NCI-H82 treated with DMSO at 0.1 percent for 48 hours (cell line): ENCODE measurements at regions not wholly inside any gene's neighbourhood (a gene's known extent, or its start where the extent isn't known, plus 50 kb on each side); places are given as distances from the start of the nearest gene placed in this dataset.
"Not testable (repeated sequence)": the region's sequence is repeated elsewhere in the genome, so short reads cannot be mapped to it uniquely, and the experiment has no call there.

Experiments
- DNase-seq: peaks from one replicate; lab custom pipeline; 2025; ENCODE audit not compliant: unreplicated experiment; lab: John Stamatoyannopoulos, UW

DNA sequence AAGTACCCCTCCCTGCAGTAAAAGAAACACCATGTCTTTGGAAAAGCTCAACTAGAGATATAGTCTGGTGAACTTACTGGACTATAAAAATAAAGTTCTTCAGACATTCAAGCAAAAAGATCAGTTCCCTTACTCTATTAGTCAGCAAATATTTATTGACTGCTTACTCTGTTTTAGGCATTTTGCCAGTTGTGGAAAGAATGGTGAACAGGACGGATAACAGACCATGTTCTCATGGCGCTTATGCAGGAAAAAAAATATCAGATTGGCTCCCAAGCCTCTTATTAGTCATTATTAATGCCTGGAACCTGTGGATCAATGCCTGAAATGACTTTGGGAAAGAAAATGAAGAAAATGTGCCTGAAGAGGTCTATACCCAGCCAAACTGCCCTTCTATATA lies 282.2 kb upstream of the EPHA7 start:
- no peak for DNase-seq

DNA sequence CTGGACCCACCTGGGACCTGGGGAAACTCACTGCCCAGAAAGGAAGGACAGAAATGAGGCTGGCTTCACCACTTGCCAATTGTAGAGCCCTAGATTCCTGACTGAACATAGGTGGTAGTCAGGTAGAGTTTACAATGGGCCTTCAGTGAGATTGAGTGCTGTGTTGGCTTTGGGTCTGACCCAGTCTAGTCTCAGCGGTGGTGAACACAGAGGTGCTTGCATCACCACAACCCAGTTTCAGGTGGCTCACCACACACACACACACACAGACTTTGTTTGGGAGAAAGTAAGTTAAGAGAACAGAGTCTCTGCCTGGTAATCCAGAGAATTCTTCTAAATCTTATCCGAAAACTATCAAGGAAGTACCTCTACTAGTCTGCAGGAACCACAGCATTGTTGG lies 266.1 kb upstream of the EPHA7 start:
- DNase-seq, result no peak

DNA sequence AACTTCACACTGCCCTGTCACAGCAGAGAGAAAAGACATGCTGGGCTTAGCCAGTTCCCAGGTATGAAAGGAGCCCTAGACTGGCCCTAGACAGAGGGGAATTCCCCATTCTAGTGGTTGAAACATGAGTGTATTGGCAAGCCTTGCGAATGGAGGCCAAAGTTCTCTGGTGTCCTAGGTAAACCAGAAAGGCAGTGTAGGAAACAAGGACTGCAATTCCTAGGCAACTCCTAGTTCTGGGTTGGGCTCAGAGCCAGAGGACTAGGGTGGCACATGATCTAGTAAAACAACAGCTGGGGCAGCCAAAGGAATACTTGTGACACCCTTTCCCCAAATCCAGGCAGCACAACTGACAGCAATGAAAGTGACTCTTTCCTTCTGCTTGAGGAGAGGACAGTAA lies 265.0 kb upstream of the EPHA7 start:
- no peak for DNase-seq

DNA sequence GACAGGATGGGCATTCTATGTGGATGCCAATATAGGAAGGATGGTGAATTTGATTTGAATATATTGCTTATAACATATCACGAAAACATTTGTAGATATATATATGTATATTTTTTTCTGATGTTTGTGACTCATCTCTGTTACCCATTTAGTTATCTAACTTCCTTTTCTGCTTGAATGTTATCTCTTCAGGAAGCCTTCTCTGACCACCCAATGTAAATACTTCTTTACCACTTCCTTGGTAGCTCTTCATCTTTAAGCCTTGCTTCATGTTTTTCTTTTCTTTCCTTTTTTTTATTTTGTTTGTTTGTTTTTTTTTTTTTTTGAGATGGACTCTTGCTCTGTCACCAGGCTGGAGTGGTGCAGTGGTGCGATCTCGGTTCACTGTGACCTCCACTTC lies 260.5 kb upstream of the EPHA7 start:
- DNase-seq, result no peak

DNA sequence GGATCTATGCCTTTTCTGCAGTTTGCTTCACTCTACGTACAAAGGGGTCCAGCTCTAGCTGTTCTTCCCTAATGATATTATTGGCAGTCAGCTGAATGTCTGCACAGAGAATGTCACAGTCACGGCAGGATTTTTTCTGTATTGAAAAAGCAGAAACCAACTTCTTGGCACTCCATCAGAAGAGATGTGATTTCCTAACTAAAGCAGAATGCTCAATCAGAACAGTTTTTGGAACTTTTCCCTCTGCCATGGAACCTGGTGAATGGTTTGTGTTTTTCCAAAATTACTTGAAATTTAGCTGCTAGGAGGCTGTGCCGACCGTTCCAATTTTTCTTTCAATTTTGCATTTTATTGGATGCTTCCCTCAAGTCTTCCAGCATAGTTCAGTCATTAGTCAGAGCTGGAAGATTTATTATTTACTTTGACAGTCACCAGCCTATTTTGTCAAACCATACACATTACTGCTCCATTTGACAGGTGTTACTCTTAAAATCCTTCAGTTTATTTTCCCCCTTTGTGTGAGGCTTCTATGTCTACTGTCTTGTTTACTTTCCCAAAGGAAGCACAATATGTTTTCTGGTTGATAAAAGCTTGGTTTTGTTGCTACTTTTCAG lies 259.6 kb upstream of the EPHA7 start:
- DNase-seq, result no peak

DNA sequence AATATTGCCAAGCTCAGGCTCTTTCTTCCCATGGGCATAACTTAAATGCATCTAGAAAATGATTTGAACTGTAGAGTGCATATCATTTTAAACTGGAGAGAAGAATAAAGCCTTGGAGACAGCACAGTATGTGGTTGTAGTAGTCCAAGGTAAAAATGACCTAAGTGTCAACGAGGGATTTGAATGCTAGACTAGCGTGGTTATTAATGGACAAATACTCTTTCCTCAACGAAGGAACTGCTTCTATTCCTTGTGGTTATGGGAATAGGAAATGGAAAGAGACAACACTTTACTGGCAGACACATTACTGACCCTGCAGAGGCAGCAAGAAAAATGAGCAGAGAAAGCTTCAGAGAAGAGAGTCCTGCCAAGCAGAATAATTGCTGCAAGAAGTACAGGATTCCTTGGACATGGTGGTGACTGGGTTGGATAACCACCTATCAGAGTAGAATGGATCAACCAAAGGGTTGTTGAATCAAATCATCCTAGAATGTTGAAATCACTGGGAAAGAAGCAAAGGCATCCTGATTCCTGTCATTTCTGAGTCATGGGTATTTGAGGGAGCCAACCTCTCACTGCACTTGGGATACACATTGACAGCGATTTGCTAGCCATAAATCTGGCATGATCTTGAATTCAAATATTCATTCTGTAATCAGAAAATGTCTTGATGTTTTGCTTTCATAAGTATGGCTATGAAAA lies 258.1 kb upstream of the EPHA7 start:
- DNase-seq, result no peak

DNA sequence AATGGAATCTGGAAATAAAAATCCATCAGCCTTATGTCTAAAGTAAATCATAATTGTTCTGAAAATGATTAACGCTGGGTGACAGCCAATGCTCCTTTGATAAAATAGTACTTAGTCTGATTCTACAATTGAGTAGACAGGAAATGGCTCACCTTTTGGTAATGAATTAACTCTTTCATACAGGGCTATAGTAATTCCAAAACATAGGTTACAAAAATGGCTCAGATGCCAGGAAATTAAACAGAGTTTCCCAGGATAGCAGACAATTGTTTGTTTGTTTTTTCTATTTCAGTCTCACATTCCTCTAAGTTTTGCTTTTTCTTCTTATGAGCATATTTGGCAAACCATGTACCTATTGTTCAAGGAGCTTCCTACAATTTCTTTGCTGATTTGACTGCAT lies 257.2 kb upstream of the EPHA7 start:
- DNase-seq, result no peak

DNA sequence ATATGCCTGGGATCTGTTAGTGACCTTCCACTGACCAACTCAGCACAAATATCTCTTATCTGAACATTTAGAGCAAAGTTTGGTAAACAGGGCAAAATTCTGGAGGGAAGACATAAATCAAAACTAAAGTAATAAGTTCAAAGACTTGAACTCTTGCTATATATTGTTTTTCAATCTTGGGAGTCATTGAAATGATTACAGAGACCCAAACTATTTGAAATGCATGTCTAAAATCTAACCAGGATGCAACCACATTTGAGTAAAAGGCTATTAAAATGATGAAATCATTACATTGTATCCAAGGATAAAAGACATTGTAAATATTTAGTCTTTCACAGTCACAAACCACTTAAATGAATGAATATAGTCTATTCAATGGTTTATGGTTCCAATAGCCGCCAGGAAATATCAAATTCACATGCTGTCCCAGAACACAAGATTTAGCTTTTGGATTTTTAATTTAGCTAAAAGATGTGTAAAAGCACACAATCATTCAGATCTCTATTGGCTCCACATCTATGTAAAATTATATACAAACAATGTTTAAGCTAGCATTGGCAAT lies 256.6 kb upstream of the EPHA7 start:
- DNase-seq, result no peak

DNA sequence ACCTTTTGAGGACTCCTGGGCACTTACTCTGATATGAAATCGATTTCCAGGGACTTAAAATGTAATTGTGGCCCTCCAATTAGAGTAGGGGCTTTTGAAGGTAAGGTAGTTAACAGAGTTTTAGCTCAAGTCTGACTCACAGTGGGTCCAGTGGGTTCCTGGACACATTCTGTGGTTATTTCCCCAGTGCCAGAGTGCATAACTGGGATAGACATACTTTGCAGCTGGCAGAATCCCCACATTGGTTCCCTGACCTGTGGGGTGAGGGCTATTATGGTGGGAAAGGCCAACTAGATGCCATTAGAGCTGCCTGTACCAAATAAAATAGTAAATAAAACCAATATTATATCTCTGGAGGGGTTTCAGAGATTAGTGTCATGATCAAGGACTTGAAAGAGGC lies 243.8 kb upstream of the EPHA7 start:
- no peak for DNase-seq

DNA sequence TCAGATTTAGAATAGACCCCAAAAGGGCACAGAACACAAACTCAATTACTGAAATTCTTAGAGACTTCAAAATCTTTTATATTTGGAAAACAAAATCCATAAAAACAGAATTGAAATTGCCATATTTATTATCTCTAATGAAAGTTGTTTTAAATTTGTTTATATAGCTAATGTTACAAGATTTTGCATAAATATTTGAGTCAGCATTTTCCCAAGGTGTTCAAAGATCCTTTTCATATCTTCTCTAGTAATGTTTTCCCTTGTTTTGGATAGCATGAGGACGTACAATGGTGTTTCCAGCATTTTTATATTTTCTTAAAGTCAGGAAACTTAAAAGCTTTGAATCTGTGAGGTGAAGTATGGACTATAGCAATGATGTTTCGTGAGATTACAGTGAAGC lies 235.2 kb upstream of the EPHA7 start:
- DNase-seq, result no peak

DNA sequence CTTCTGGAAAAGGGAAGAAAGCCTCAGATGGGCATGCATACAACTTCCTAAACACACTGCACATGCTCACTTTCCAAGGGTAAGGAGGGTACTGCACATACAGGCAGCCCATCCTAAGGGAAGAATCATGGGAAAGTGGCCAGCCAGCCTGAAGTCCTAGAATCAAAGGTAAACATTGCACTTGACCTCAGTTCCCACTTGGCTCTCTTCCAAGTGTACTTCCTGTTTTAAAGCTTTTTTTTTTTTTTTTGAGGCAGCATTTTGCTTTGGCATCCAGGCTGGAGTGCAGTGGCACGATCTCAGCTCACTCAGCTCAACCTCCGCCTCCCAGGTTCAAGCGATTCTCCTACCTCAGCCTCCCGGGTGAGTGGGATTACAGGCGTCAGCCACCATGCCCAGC lies 225.3 kb upstream of the EPHA7 start:
- DNase-seq, result no peak

DNA sequence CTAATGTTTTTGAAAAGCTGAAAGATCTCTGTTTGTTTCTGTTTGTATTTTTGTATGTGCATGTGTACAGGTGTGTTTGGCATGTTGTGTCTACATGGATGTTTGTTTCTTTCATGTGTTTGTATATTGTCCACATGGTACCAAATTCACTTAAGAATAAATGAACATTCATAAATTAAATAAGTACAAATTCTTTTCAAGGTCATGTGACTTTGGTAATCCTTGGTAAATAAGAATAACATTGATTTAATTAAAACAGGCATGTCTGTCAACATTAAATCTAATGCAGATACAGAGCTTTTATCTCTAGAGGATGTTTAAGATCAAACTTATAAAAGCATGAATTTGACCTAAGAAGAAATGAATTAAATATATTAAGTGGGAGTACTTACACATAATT lies 219.8 kb upstream of the EPHA7 start:
- no peak for DNase-seq

DNA sequence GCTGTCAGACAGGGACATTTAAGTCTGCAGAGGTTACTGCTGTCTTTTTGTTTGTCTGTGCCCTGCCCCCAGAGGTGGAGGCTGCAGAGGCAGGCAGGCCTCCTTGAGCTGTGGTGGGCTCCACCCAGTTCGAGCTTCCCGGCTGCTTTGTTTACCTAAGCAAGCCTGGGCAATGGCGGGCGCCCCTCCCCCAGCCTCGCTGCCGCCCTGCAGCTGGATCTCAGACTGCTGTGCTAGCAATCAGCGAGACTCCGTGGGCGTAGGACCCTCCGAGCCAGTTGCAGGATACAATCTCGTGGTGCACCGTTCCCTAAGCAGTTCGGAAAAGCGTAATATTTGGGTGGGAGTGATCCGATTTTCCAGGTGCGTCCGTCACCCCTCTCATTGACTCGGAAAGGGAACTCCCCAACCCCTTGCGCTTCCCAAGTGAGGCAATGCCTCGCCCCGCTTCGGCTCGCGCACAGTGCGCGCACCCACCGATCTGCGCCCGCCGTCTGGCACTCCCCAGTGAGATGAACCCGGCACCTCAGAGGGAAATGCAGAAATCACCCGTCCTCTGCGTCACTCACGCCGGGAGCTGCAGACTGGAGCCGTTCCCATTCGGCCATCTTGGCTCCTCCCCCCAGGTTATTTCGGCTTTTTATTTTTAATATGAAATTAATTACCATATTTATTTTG lies 217.8 kb upstream of the EPHA7 start:
- not testable (repeated sequence) for DNase-seq

DNA sequence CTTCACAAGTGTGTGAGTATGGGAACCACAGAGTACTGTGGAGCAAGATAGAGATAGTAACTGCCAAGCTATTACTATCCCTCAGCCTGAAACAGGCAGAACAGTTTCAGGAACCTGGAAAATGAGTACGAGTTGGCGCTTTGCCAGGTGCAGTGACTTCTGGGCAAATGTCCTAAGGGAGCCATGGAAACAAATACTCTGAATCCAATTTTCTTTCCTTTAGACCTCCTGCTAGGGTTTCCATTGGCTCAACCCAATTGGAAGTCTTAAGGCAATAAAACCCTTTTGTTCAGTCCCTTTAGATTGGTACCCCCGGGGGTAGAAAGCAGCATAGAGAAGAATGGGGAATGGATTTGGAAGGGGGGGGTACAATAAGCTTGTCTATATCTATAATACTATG lies 205.0 kb upstream of the EPHA7 start:
- DNase-seq, result peak; percentile 52

DNA sequence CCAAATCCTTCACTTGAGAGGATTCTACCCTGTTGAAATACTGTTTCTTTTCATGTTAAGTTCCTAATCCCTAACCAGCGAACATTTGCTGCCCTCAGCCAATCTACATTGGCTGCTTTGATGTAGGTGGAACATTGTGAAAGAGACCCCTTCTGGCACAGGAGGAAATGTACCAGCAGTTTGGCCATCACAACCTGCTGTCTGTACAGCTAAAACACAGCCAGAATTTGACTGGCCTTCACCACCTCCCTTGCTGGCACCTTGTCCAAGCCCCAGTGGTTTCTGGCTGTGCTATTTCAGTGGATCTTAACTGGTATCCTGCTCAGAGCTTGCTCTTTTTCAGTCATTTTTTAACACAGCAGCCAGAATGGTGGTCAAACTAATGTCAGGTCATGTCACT lies 202.1 kb upstream of the EPHA7 start:
- DNase-seq, result no peak

DNA sequence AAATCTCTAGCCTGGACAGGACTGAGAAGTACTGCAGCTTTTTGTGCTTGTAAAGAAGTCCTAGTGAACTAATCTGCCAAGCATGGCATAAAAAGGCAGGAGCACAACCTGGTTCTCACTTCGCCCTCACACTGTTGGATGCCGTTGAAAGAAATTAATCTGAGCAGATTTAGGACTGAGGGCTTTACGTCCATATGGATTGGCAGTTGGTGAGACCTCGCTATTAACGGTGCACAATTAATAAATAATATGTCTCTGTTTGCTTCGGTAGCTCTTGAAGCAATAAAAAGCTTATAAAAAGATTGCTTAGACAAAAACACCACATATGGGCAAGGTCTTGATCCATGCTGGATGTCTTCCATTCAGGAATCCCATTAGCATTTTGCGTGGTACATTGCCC lies 185.6 kb upstream of the EPHA7 start:
- peak; percentile 82 for DNase-seq

DNA sequence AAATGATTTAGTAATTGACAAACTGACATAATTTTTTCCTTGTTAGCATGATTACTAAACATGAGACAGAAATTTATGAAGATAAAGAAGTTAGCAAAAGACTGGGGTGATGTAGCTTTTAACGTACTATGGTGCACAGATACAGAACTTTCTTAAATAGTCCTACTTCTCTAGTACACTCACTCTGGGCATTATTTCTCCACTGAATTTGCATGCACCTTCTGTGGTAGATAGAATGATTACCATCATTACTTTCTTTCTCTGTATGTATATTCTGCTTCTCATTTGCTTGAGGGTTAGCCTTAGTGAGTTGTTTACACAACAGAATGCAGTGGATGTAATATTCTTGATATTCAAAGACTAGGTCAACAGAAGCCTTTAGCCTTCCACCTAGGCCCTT lies 173.1 kb upstream of the EPHA7 start:
- no peak for DNase-seq

DNA sequence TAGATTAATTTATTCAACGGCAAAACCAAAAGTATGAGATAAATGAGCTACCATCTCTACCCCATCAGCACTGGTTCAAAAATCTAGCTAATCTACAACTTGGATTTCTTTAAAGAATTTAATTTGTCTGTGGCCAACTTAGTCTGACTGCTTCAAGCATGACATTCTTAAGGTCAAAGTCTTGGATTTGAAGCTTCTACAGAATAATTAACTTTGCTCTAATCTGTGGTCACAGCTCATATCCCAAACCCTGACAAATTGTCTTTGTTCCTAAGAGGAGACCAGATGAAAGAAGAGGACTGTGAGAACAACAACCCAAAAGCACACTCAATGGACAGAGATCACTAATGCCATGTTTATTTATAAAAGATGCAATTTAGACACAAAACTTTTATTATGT lies 166.9 kb upstream of the EPHA7 start:
- no peak for DNase-seq

DNA sequence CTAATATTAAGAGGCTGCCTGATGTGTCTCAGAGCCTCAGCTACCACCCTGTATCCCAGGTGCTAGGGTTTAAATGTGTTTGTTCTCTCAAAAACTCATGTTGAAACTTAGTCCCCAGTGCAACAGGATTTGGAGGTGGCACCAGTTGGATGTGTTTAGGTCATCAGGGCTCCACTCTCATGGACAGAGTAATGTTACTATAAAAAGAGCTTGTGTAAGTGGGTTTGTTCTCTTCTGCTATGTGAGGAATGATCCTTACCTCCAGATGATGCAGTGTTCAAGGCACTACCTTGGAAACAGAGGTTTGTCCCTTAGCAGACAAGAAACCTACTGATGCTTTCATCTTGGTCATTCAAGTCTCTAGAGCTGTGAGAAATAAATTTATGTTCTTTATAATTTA lies 164.9 kb upstream of the EPHA7 start:
- DNase-seq, result no peak

DNA sequence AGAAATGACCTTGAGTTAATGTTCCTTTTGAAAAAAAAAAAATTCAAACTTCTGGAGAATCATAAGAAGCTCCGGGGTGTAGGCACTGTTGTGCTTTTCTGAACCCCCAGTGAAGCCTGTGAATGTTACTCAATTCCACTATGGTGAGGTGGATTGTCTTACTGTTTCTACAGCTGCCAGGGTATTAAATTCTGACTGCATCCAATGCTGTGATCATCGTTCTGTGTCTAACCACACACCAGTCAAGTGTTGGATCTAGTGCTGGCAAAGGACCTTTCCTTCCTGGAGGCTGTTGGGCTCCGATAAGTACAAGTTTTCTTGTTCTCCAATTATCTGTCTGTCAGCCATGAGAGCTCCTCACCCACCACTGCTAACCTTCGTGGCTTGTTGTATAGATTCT lies 162.0 kb upstream of the EPHA7 start:
- no peak for DNase-seq

DNA sequence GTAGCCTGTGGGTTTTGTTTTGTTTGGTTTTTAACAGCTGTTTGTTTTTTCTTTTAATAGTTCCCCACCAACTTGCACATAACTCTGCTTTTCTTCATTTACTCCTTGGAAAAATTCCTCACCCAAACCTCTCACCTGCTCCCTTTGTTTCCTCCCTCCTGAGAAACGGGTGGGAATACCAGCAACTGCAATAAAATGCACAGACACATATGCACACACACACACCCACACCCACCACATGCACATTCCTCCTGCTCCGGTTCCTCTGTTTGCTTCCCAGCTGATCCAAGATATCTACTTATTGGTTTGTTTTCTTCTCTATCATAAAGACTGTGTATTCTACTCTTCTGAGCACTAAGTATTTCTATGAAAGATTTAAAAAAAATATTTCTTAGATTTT lies 161.1 kb upstream of the EPHA7 start:
- DNase-seq, result no peak

DNA sequence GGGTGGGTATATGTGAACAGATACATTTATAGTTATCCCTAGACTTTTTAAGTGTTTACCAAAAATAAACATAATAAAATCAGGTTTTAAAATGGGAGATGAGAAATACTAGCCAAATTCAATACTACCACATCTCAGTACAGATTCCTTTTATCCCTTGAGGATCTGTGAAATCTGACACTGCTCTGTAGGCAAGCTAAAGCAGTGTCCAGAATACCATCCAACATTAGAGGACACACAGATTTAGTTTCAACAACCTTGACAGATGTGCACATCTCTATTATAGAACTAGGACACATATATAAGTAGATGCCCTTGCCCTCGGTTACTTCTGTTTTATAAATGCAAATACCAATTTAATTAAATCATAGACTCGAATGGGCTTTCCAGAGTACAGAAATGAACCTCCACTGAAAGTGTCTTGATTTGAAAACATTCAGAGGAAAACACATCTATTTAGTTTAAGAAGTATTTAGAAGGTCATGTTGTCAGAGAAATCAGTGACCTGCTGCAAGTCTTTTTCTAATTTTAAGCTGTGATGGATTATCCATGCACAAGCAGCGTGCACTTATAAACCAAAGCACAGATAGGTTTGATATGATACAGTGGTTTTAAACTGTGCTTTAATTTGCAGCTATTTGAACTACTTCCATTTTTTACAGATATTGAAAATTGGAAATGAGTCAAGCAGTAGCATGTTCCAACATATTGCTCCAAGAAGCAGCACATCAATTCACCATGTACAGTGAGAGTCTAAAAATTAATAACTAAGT lies 156.3 kb upstream of the EPHA7 start:
- DNase-seq, result peak; percentile 65
